WTC11 (cell line): ENCODE measurements at regions not wholly inside any gene's neighbourhood (a gene's known extent, or its start where the extent isn't known, plus 50 kb on each side); places are given as distances from the start of the nearest gene placed in this dataset.

Source experiments
- ARID4B ChIP-seq: sonication (generic); formaldehyde crosslinking; IDR thresholded peaks from 2 replicates; pipeline ENCODE4 v1.8.0; 2023; ENCODE audit warnings: missing genetic modification reagents, mild to moderate bottlenecking, borderline replicate concordance
- CTCF ChIP-seq: fragments of 200-600 bp; IDR thresholded peaks from 2 replicates; pipeline ENCODE4 v1.8.0; 2022; ENCODE audit warnings: antibody characterized with exemption
- HMGXB4 ChIP-seq: sonication (generic); formaldehyde crosslinking; IDR thresholded peaks from 2 replicates; pipeline ENCODE4 v1.8.1; 2023; ENCODE audit warnings: mild to moderate bottlenecking, moderate library complexity, missing genetic modification reagents
- JAZF1 ChIP-seq: fragments of 250-450 bp; sonication (Bioruptor Pico); IDR thresholded peaks from 2 replicates; pipeline ENCODE4 v1.9.0; 2021; ENCODE audit warnings: moderate library complexity, mild to moderate bottlenecking, inconsistent platforms
- ZNF317 ChIP-seq: sonication (generic); formaldehyde crosslinking; IDR thresholded peaks from 2 replicates; pipeline ENCODE4 v1.8.1; 2023; ENCODE audit warnings: low read depth, mild to moderate bottlenecking, moderate library complexity, missing genetic modification reagents, borderline replicate concordance
- ZNF532 ChIP-seq: fragments of 250-450 bp; sonication (Bioruptor Pico); IDR thresholded peaks from 2 replicates; pipeline ENCODE4 v1.9.0; 2021; ENCODE audit warnings: mild to moderate bottlenecking, borderline replicate concordance
- TF ChIP-seq, protein P1 (sequence below): sonication (generic); formaldehyde crosslinking; IDR thresholded peaks from 2 replicates; pipeline ENCODE4 v1.8.1; 2023; ENCODE audit warnings: mild to moderate bottlenecking, missing genetic modification reagents, moderate library complexity
- TF ChIP-seq, protein P2 (sequence below): sonication (generic); formaldehyde crosslinking; IDR thresholded peaks from 2 replicates; pipeline ENCODE4 v1.8.1; 2022; ENCODE audit warnings: mild to moderate bottlenecking, moderate library complexity, missing genetic modification reagents
- TF ChIP-seq, protein P3 (sequence below): fragments of 250-450 bp; sonication (Bioruptor Pico); IDR thresholded peaks from 2 replicates; pipeline ENCODE4 v1.9.0; 2021; ENCODE audit warnings: mild to moderate bottlenecking

DNA sequence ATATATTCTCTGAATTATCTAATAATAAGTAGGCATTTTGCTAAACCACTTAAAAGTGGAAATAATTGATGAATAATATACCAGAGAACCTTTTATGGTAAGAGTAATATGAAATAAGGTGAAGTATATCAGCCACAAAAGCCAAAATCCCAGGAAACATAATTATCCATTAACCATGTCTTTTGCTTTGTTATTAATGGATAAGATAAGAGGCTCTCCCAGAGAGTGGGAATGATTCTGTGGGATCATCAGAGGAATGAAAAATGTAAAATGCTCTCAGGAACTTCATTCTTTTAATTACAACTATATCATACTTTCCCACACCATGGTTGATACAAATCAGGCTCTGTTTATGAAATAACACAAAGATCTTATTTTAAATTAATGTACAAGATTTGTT lies 391.7 kb upstream of the FZD8 start:
- TF ChIP-seq, protein P1, sequence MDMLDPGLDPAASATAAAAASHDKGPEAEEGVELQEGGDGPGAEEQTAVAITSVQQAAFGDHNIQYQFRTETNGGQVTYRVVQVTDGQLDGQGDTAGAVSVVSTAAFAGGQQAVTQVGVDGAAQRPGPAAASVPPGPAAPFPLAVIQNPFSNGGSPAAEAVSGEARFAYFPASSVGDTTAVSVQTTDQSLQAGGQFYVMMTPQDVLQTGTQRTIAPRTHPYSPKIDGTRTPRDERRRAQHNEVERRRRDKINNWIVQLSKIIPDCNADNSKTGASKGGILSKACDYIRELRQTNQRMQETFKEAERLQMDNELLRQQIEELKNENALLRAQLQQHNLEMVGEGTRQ (CRISPR knock-in tag) = no peak
- TF ChIP-seq, protein P2, sequence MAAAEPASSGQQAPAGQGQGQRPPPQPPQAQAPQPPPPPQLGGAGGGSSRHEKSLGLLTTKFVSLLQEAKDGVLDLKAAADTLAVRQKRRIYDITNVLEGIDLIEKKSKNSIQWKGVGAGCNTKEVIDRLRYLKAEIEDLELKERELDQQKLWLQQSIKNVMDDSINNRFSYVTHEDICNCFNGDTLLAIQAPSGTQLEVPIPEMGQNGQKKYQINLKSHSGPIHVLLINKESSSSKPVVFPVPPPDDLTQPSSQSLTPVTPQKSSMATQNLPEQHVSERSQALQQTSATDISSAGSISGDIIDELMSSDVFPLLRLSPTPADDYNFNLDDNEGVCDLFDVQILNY (CRISPR knock-in tag) = no peak
- TF ChIP-seq ZNF532 (CRISPR knock-in tag) = no peak
- no peak for TF ChIP-seq CTCF
- TF ChIP-seq ZNF317 = no peak
- no peak for TF ChIP-seq ARID4B (CRISPR knock-in tag)
- TF ChIP-seq, protein P3, sequence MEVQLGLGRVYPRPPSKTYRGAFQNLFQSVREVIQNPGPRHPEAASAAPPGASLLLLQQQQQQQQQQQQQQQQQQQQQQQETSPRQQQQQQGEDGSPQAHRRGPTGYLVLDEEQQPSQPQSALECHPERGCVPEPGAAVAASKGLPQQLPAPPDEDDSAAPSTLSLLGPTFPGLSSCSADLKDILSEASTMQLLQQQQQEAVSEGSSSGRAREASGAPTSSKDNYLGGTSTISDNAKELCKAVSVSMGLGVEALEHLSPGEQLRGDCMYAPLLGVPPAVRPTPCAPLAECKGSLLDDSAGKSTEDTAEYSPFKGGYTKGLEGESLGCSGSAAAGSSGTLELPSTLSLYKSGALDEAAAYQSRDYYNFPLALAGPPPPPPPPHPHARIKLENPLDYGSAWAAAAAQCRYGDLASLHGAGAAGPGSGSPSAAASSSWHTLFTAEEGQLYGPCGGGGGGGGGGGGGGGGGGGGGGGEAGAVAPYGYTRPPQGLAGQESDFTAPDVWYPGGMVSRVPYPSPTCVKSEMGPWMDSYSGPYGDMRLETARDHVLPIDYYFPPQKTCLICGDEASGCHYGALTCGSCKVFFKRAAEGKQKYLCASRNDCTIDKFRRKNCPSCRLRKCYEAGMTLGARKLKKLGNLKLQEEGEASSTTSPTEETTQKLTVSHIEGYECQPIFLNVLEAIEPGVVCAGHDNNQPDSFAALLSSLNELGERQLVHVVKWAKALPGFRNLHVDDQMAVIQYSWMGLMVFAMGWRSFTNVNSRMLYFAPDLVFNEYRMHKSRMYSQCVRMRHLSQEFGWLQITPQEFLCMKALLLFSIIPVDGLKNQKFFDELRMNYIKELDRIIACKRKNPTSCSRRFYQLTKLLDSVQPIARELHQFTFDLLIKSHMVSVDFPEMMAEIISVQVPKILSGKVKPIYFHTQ (CRISPR knock-in tag) = no peak
- TF ChIP-seq JAZF1 (CRISPR knock-in tag) = no peak
- TF ChIP-seq HMGXB4 (CRISPR knock-in tag) = no peak
